ENCODE measurements at regions not wholly inside any gene's neighbourhood (a gene's known extent, or its start where the extent isn't known, plus 50 kb on each side); places are given as distances from the start of the nearest gene placed in this dataset.
"Not testable (repeated sequence)": the region's sequence is repeated elsewhere in the genome, so short reads cannot be mapped to it uniquely, and the experiment has no call there.

- Histone ChIP-seq H3K36me3 (ENCODE audit: control insufficient read depth, insufficient read depth, low read length) (no peaks in the 10 kb centered on the region), H3K27me3 (replicated peaks; ENCODE audit: control insufficient read depth, insufficient read depth, low read length, poor library complexity, severe bottlenecking) (no peaks in the 10 kb centered on the region), H3K27ac (ENCODE audit: insufficient read depth, low read length, poor library complexity, severe bottlenecking) (no peak overlapping the region), H3K9me3 (ENCODE audit: control insufficient read depth, low read length) (no peaks in the 10 kb centered on the region), H3K4me3 (ENCODE audit: insufficient read depth, low read depth, low read length, poor library complexity, severe bottlenecking) (no peak overlapping the region), H3K4me1 (ENCODE audit: control insufficient read depth, insufficient read depth, low read length, poor library complexity, severe bottlenecking) (no peaks in the 10 kb centered on the region)
- DNase-seq = no peak
Observed at GRCh38 chr9:124135813-124136365, 121.9 kb upstream of the NEK6 start.

- no peaks in the 10 kb centered on the region for H3K36me3 ChIP-seq (ENCODE audit: control insufficient read depth, insufficient read depth, low read length)
- H3K4me3 ChIP-seq (ENCODE audit: insufficient read depth, low read depth, low read length, poor library complexity, severe bottlenecking) = no peak overlapping the region
- no peak for DNase-seq
- no peaks in the 10 kb centered on the region for H3K9me3 ChIP-seq (ENCODE audit: control insufficient read depth, low read length)
- H3K27me3 ChIP-seq (replicated peaks; ENCODE audit: control insufficient read depth, insufficient read depth, low read length, poor library complexity, severe bottlenecking) = no peaks in the 10 kb centered on the region
- H3K27ac ChIP-seq (ENCODE audit: insufficient read depth, low read length, poor library complexity, severe bottlenecking) = no peak overlapping the region
- H3K4me1 ChIP-seq (ENCODE audit: control insufficient read depth, insufficient read depth, low read length, poor library complexity, severe bottlenecking) = no peaks in the 10 kb centered on the region
Observed at GRCh38 chr9:124137009-124137943, 120.5 kb upstream of the NEK6 start.

- Histone ChIP-seq H3K36me3 (ENCODE audit: control insufficient read depth, insufficient read depth, low read length) (no peaks in the 10 kb centered on the region), H3K27me3 (replicated peaks; ENCODE audit: control insufficient read depth, insufficient read depth, low read length, poor library complexity, severe bottlenecking) (no peaks in the 10 kb centered on the region), H3K27ac (ENCODE audit: insufficient read depth, low read length, poor library complexity, severe bottlenecking) (no peak overlapping the region), H3K9me3 (ENCODE audit: control insufficient read depth, low read length) (no peaks in the 10 kb centered on the region), H3K4me3 (ENCODE audit: insufficient read depth, low read depth, low read length, poor library complexity, severe bottlenecking) (no peak overlapping the region), H3K4me1 (ENCODE audit: control insufficient read depth, insufficient read depth, low read length, poor library complexity, severe bottlenecking) (no peaks in the 10 kb centered on the region)
- DNase-seq = no peak
Observed at GRCh38 chr9:124137944-124138335, 119.8 kb upstream of the NEK6 start.

- Histone ChIP-seq H3K27me3 (replicated peaks; ENCODE audit: control insufficient read depth, insufficient read depth, low read length, poor library complexity, severe bottlenecking) (no peaks in the 10 kb centered on the region), H3K9me3 (ENCODE audit: control insufficient read depth, low read length) (no peaks in the 10 kb centered on the region), H3K27ac (ENCODE audit: insufficient read depth, low read length, poor library complexity, severe bottlenecking) (no peak overlapping the region), H3K4me1 (ENCODE audit: control insufficient read depth, insufficient read depth, low read length, poor library complexity, severe bottlenecking) (no peaks in the 10 kb centered on the region), H3K36me3 (ENCODE audit: control insufficient read depth, insufficient read depth, low read length) (no peaks in the 10 kb centered on the region), H3K4me3 (ENCODE audit: insufficient read depth, low read depth, low read length, poor library complexity, severe bottlenecking) (no peak overlapping the region)
- DNase-seq = no peak
Observed at GRCh38 chr9:124139001-124139400, 118.7 kb upstream of the NEK6 start.

- no peaks in the 10 kb centered on the region for H3K36me3 ChIP-seq (ENCODE audit: control insufficient read depth, insufficient read depth, low read length)
- no peak overlapping the region for H3K4me3 ChIP-seq (ENCODE audit: insufficient read depth, low read depth, low read length, poor library complexity, severe bottlenecking)
- H3K9me3 ChIP-seq (ENCODE audit: control insufficient read depth, low read length) = no peaks in the 10 kb centered on the region
- no peaks in the 10 kb centered on the region for H3K27me3 ChIP-seq (replicated peaks; ENCODE audit: control insufficient read depth, insufficient read depth, low read length, poor library complexity, severe bottlenecking)
- H3K4me1 ChIP-seq (ENCODE audit: control insufficient read depth, insufficient read depth, low read length, poor library complexity, severe bottlenecking) = no peaks in the 10 kb centered on the region
- H3K27ac ChIP-seq (ENCODE audit: insufficient read depth, low read length, poor library complexity, severe bottlenecking) = no peak overlapping the region
- DNase-seq = no peak
Observed at GRCh38 chr9:124140941-124141568, 116.7 kb upstream of the NEK6 start.

GRCh38 chr9:124144561-124145123 lies 113.1 kb upstream of the NEK6 start:
- DNase-seq; H3K27me3 ChIP-seq (replicated peaks; ENCODE audit: control insufficient read depth, insufficient read depth, low read length, poor library complexity, severe bottlenecking); H3K36me3 ChIP-seq (ENCODE audit: control insufficient read depth, insufficient read depth, low read length); H3K9me3 ChIP-seq (ENCODE audit: control insufficient read depth, low read length); H3K27ac ChIP-seq (ENCODE audit: insufficient read depth, low read length, poor library complexity, severe bottlenecking); H3K4me1 ChIP-seq (ENCODE audit: control insufficient read depth, insufficient read depth, low read length, poor library complexity, severe bottlenecking); H3K4me3 ChIP-seq (ENCODE audit: insufficient read depth, low read depth, low read length, poor library complexity, severe bottlenecking): not testable (repeated sequence)

- H3K36me3 ChIP-seq (ENCODE audit: control insufficient read depth, insufficient read depth, low read length) = no peaks in the 10 kb centered on the region
- H3K4me1 ChIP-seq (ENCODE audit: control insufficient read depth, insufficient read depth, low read length, poor library complexity, severe bottlenecking) = no peaks in the 10 kb centered on the region
- no peaks in the 10 kb centered on the region for H3K9me3 ChIP-seq (ENCODE audit: control insufficient read depth, low read length)
- H3K27ac ChIP-seq (ENCODE audit: insufficient read depth, low read length, poor library complexity, severe bottlenecking) = no peak overlapping the region
- DNase-seq = no peak
- no peaks in the 10 kb centered on the region for H3K27me3 ChIP-seq (replicated peaks; ENCODE audit: control insufficient read depth, insufficient read depth, low read length, poor library complexity, severe bottlenecking)
- no peak overlapping the region for H3K4me3 ChIP-seq (ENCODE audit: insufficient read depth, low read depth, low read length, poor library complexity, severe bottlenecking)
Observed at GRCh38 chr9:124146031-124146561, 111.7 kb upstream of the NEK6 start.

GRCh38 chr9:124149992-124150391 lies 107.8 kb upstream of the NEK6 start:
- H3K9me3 ChIP-seq (ENCODE audit: control insufficient read depth, low read length) = no peaks in the 10 kb centered on the region
- H3K4me3 ChIP-seq (ENCODE audit: insufficient read depth, low read depth, low read length, poor library complexity, severe bottlenecking) = no peak overlapping the region
- H3K27ac ChIP-seq (ENCODE audit: insufficient read depth, low read length, poor library complexity, severe bottlenecking) = no peak overlapping the region
- no peaks in the 10 kb centered on the region for H3K27me3 ChIP-seq (replicated peaks; ENCODE audit: control insufficient read depth, insufficient read depth, low read length, poor library complexity, severe bottlenecking)
- no peaks in the 10 kb centered on the region for H3K4me1 ChIP-seq (ENCODE audit: control insufficient read depth, insufficient read depth, low read length, poor library complexity, severe bottlenecking)
- no peak for DNase-seq
- no peaks in the 10 kb centered on the region for H3K36me3 ChIP-seq (ENCODE audit: control insufficient read depth, insufficient read depth, low read length)

- no peaks in the 10 kb centered on the region for H3K36me3 ChIP-seq (ENCODE audit: control insufficient read depth, insufficient read depth, low read length)
- DNase-seq = no peak
- no peak overlapping the region for H3K27ac ChIP-seq (ENCODE audit: insufficient read depth, low read length, poor library complexity, severe bottlenecking)
- H3K4me1 ChIP-seq (ENCODE audit: control insufficient read depth, insufficient read depth, low read length, poor library complexity, severe bottlenecking) = no peaks in the 10 kb centered on the region
- no peaks in the 10 kb centered on the region for H3K9me3 ChIP-seq (ENCODE audit: control insufficient read depth, low read length)
- H3K4me3 ChIP-seq (ENCODE audit: insufficient read depth, low read depth, low read length, poor library complexity, severe bottlenecking) = no peak overlapping the region
- no peaks in the 10 kb centered on the region for H3K27me3 ChIP-seq (replicated peaks; ENCODE audit: control insufficient read depth, insufficient read depth, low read length, poor library complexity, severe bottlenecking)
Observed at GRCh38 chr9:124163760-124164255, 93.9 kb upstream of the NEK6 start.
